ENCODE measurements at regions not wholly inside any gene's neighbourhood (a gene's known extent, or its start where the extent isn't known, plus 50 kb on each side); places are given as distances from the start of the nearest gene placed in this dataset.

GRCh38 chr2:172322049-172322448 lies 105.3 kb upstream of the ITGA6 start:
- Mint-ChIP-seq H3K27me3 (no peaks in the 10 kb centered on the region), H3K4me1 (ENCODE audit: low read depth) (no peaks in the 10 kb centered on the region), H3K36me3 (ENCODE audit: low read depth) (no peaks in the 10 kb centered on the region), H3K9me3 (peaks cover 3% of the 10 kb centered on the region), H3K4me3 (no peak overlapping the region), H3K27ac (no peak overlapping the region)
- ChIA-PET POLR2A (no interaction called here), CTCF (interaction anchor here (0.6 kb wide), 1 partner anchor 701 kb away, joined by 3 read pairs; no protein-coding TSS in a partner anchor)
- no peak for DNase-seq
- intact Hi-C loops (cut with micrococcal nuclease) = no loop called here
- ATAC-seq = no peak
- TF ChIP-seq CTCF (IDR thresholded peaks at IDR 0.05) = no peak

- H3K4me3 Mint-ChIP-seq = no peak overlapping the region
- POLR2A ChIA-PET = interaction anchor here (1.3 kb wide), 1 partner anchor 13 kb away, joined by 4 read pairs; no protein-coding TSS in a partner anchor
Measured at GRCh38 chr2:172323256-172323655, 104.1 kb upstream of the ITGA6 start.

GRCh38 chr2:172323861-172324597 lies 103.4 kb upstream of the ITGA6 start:
- DNase-seq (no peak), ATAC-seq (no peak)
- Mint-ChIP-seq H3K27ac (no peak overlapping the region), H3K27me3 (no peaks in the 10 kb centered on the region), H3K4me3 (no peak overlapping the region), H3K4me1 (ENCODE audit: low read depth) (no peaks in the 10 kb centered on the region), H3K36me3 (ENCODE audit: low read depth) (no peaks in the 10 kb centered on the region), H3K9me3 (peaks cover 3% of the 10 kb centered on the region)
- no peak for TF ChIP-seq CTCF (IDR thresholded peaks at IDR 0.05)
- POLR2A ChIA-PET = interaction anchor here (1.3 kb wide), 1 partner anchor 13 kb away, joined by 4 read pairs; no protein-coding TSS in a partner anchor
- CTCF ChIA-PET = interaction anchor here (1.1 kb wide), 1 partner anchor 9 kb away, joined by 3 read pairs; no protein-coding TSS in a partner anchor
- intact Hi-C loops (cut with micrococcal nuclease) = no loop called here

More at GRCh38 chr2:172323256-172323655, 104.1 kb upstream of the ITGA6 start:
- no peak for TF ChIP-seq CTCF (IDR thresholded peaks at IDR 0.05)
- Mint-ChIP-seq H3K4me1 (ENCODE audit: low read depth) (no peaks in the 10 kb centered on the region), H3K27ac (no peak overlapping the region), H3K27me3 (no peaks in the 10 kb centered on the region), H3K36me3 (ENCODE audit: low read depth) (no peaks in the 10 kb centered on the region), H3K9me3 (peaks cover 3% of the 10 kb centered on the region)
- DNase-seq (no peak), ATAC-seq (no peak)
- intact Hi-C loops (cut with micrococcal nuclease) = no loop called here
- CTCF ChIA-PET = interaction anchor here (1.1 kb wide), 1 partner anchor 10 kb away, joined by 3 read pairs; no protein-coding TSS in a partner anchor

- CTCF ChIA-PET = no interaction called here
- TF ChIP-seq CTCF (IDR thresholded peaks at IDR 0.05) = no peak
- DNase-seq (no peak), ATAC-seq (no peak)
- intact Hi-C loops (cut with micrococcal nuclease) = no loop called here
- Mint-ChIP-seq H3K4me1 (ENCODE audit: low read depth) (no peaks in the 10 kb centered on the region), H3K27ac (no peak overlapping the region), H3K27me3 (no peaks in the 10 kb centered on the region), H3K36me3 (ENCODE audit: low read depth) (no peaks in the 10 kb centered on the region), H3K4me3 (no peak overlapping the region), H3K9me3 (peaks cover 3% of the 10 kb centered on the region)
- POLR2A ChIA-PET = interaction anchor here (0.5 kb wide), 1 partner anchor 18 kb away, joined by 3 read pairs; no protein-coding TSS in a partner anchor
Measured at GRCh38 chr2:172326211-172326509, 101.2 kb upstream of the ITGA6 start.

- DNase-seq (no peak), ATAC-seq (no peak)
- Mint-ChIP-seq H3K9me3 (no peaks in the 10 kb centered on the region), H3K4me1 (ENCODE audit: low read depth) (no peaks in the 10 kb centered on the region), H3K27ac (no peak overlapping the region), H3K4me3 (no peak overlapping the region), H3K36me3 (ENCODE audit: low read depth) (no peaks in the 10 kb centered on the region), H3K27me3 (no peaks in the 10 kb centered on the region)
- CTCF ChIA-PET = no interaction called here
- intact Hi-C loops (cut with micrococcal nuclease) = no loop called here
- TF ChIP-seq CTCF (IDR thresholded peaks at IDR 0.05) = no peak
- POLR2A ChIA-PET = interaction anchor here (0.9 kb wide), 1 partner anchor 11 kb away, joined by 3 read pairs; no protein-coding TSS in a partner anchor
Measured at GRCh38 chr2:172328103-172328841, 99.1 kb upstream of the ITGA6 start.
